Stimulated activated CD8-positive, alpha-beta memory T cell treated with anti-CD3 and anti-CD28 coated beads, Interleukin-15, amount 100 ng/mL, for 1 hour (primary cell): ENCODE measurements at regions not wholly inside any gene's neighbourhood (a gene's known extent, or its start where the extent isn't known, plus 50 kb on each side); places are given as distances from the start of the nearest gene placed in this dataset.

Experiments used
- DNase-seq: peaks from one replicate; pipeline ENCODE4 v3.0.0-alpha.2; 2020; ENCODE audit warnings: low read depth

- no peak for DNase-seq
Observed at GRCh38 chr13:59446391-59446790, 717.3 kb downstream of the DIAPH3 start.

GRCh38 chr13:59447031-59447430, 716.7 kb downstream of the DIAPH3 start:
- DNase-seq, result no peak

- no peak for DNase-seq
Observed at GRCh38 chr13:59447846-59448620, 715.7 kb downstream of the DIAPH3 start.

- no peak for DNase-seq
Observed at GRCh38 chr13:59449750-59450149, 714.0 kb downstream of the DIAPH3 start.

- no peak for DNase-seq
Observed at GRCh38 chr13:59450229-59450628, 713.5 kb downstream of the DIAPH3 start.

- DNase-seq, result no peak
Observed at GRCh38 chr13:59451236-59451635, 712.5 kb downstream of the DIAPH3 start.

- DNase-seq, result no peak
Observed at GRCh38 chr13:59452189-59452890, 711.4 kb downstream of the DIAPH3 start.

- no peak for DNase-seq
Observed at GRCh38 chr13:59458908-59459579, 704.7 kb downstream of the DIAPH3 start.

GRCh38 chr13:59459972-59460371, 703.8 kb downstream of the DIAPH3 start:
- no peak for DNase-seq

- DNase-seq, result no peak
Observed at GRCh38 chr13:59461411-59461810, 702.3 kb downstream of the DIAPH3 start.

- no peak for DNase-seq
Observed at GRCh38 chr13:59463023-59463422, 700.7 kb downstream of the DIAPH3 start.

GRCh38 chr13:59464926-59465325, 698.8 kb downstream of the DIAPH3 start:
- DNase-seq, result no peak

- DNase-seq, result no peak
Observed at GRCh38 chr13:59468396-59468795, 695.3 kb downstream of the DIAPH3 start.

GRCh38 chr13:59471106-59471505, 692.6 kb downstream of the DIAPH3 start:
- DNase-seq, result no peak

- DNase-seq, result no peak
Observed at GRCh38 chr13:59472134-59472533, 691.6 kb downstream of the DIAPH3 start.

GRCh38 chr13:59474696-59475095, 689.0 kb downstream of the DIAPH3 start:
- no peak for DNase-seq

GRCh38 chr13:59475911-59476310, 687.8 kb downstream of the DIAPH3 start:
- DNase-seq, result no peak

GRCh38 chr13:59476366-59476765, 687.4 kb downstream of the DIAPH3 start:
- DNase-seq, result no peak

GRCh38 chr13:59477011-59477410, 686.7 kb downstream of the DIAPH3 start:
- no peak for DNase-seq

- no peak for DNase-seq
Observed at GRCh38 chr13:59478908-59479307, 684.8 kb downstream of the DIAPH3 start.

- DNase-seq, result no peak
Observed at GRCh38 chr13:59479629-59480028, 684.1 kb downstream of the DIAPH3 start.

GRCh38 chr13:59480396-59481259, 683.1 kb downstream of the DIAPH3 start:
- no peak for DNase-seq
